ENCODE measurements at regions not wholly inside any gene's neighbourhood (a gene's known extent, or its start where the extent isn't known, plus 50 kb on each side); places are given as distances from the start of the nearest gene placed in this dataset.

GRCh38 chr7:85664341-85664740, 477.5 kb upstream of the SEMA3D start:
- Histone ChIP-seq H2BK15ac (ENCODE audit: low read length) (no peak overlapping the region), H3K79me1 (ENCODE audit: low read depth, low read length) (no peaks in the 10 kb centered on the region), H3K9ac (replicated peaks in 1 of 4; ENCODE audit: extremely low read depth in 1 of 4, low read depth in 3 of 4, low read length in 3 of 4) (no peak overlapping the region), H3K18ac (ENCODE audit: extremely low read depth, low read length) (no peak overlapping the region), H3K4me3 (ENCODE audit: extremely low read depth in 1 of 4, insufficient read depth in 2 of 4, low read depth in 3 of 4, low read length in 4 of 4) (no peak overlapping the region), H2AFZ (ENCODE audit: low read length) (no peak overlapping the region), H3K23ac (ENCODE audit: insufficient read length) (no peak overlapping the region), H4K5ac (ENCODE audit: insufficient read length, low read depth, low read length) (no peak overlapping the region), H3K27ac (ENCODE audit: low read depth, low read length) (no peak overlapping the region), H3K14ac (ENCODE audit: insufficient read length) (no peak overlapping the region), H2BK12ac (ENCODE audit: low read depth, low read length) (no peak overlapping the region), H2AK5ac (ENCODE audit: low read depth, low read length) (no peak overlapping the region), H2BK5ac (ENCODE audit: low read depth, low read length) (no peak overlapping the region), H3K36me3 (ENCODE audit: control insufficient read depth in 2 of 4, insufficient read depth in 4 of 4, low read length in 3 of 4) (no peaks in the 10 kb centered on the region), H2BK20ac (ENCODE audit: low read length) (no peak overlapping the region), H2BK120ac (replicated peaks; ENCODE audit: low read depth, low read length) (no peak overlapping the region), H4K20me1 (replicated peaks in 1 of 2; ENCODE audit: control insufficient read depth in 1 of 2, insufficient read depth in 2 of 2, low read length in 2 of 2) (no peaks in the 10 kb centered on the region), H4K91ac (replicated peaks; ENCODE audit: insufficient read length, low read length) (no peak overlapping the region), H3K56ac (replicated peaks; ENCODE audit: insufficient read length, low read depth, low read length) (no peak overlapping the region), H3K23me2 (ENCODE audit: low read depth, low read length) (no peaks in the 10 kb centered on the region), H3K4me1 (replicated peaks in 1 of 4; ENCODE audit: control insufficient read depth in 3 of 4, insufficient read depth in 4 of 4, low read length in 3 of 4) (no peaks in the 10 kb centered on the region), H3K4me2 (ENCODE audit: insufficient read depth in 1 of 2, low read depth in 2 of 2, low read length in 2 of 2) (no peak overlapping the region), H3K79me2 (ENCODE audit: control insufficient read depth in 1 of 2, insufficient read depth in 2 of 2, low read length in 2 of 2) (no peaks in the 10 kb centered on the region), H4K8ac (ENCODE audit: extremely low read depth, insufficient read depth, low read length) (no peak overlapping the region), H3K4ac (replicated peaks; ENCODE audit: insufficient read length, low read depth, low read length) (no peak overlapping the region), H3K9me3 (ENCODE audit: insufficient read depth in 2 of 2, low read depth in 1 of 2, low read length in 1 of 2) (no peaks in the 10 kb centered on the region), H3K27me3 (replicated peaks in 1 of 4; ENCODE audit: control insufficient read depth in 3 of 4, extremely low read depth in 1 of 4, insufficient read depth in 3 of 4, low read length in 3 of 4) (no peaks in the 10 kb centered on the region)
- no peak for DNase-seq (ENCODE audit: low read depth in 1 of 2, low spot score in 2 of 2)
- POLR2A ChIA-PET (ENCODE audit: partially characterized antibody), result no interaction called here
- WGBS, 2 experiments (ENCODE audit: extremely low coverage in 1 of 2, insufficient coverage in 1 of 2, insufficient read length in 1 of 2, insufficient replicate concordance in 2 of 2, low coverage in 1 of 2, low lambda C conversion rate in 2 of 2, missing lambda C conversion rate in 1 of 2), result 100% methylated on average over 2 of the region's 2 CpGs; no CpG with 5 or more reads in 1 of the 2 experiments
- no peak for FAIRE-seq
- no peak for TF ChIP-seq EP300 (IDR thresholded peaks at IDR 0.05; ENCODE audit: borderline replicate concordance in 1 of 2, low read depth in 2 of 2, low read length in 2 of 2)
- TF ChIP-seq TBP (IDR thresholded peaks at IDR 0.05; ENCODE audit: low read depth, low read length), result no peak
- no peak for TF ChIP-seq CBX5 (IDR thresholded peaks at IDR 0.05; ENCODE audit: low read depth, low read length)
- no peak for TF ChIP-seq HDAC6 (IDR thresholded peaks at IDR 0.05; ENCODE audit: low read depth, low read length)
- TF ChIP-seq EGR1 (IDR thresholded peaks at IDR 0.05; ENCODE audit: borderline replicate concordance, low read depth, low read length), result no peak
- TF ChIP-seq SP1 (IDR thresholded peaks at IDR 0.05; ENCODE audit: low read depth, low read length), result no peak
- no peak for TF ChIP-seq JUN (IDR thresholded peaks at IDR 0.05; ENCODE audit: low read depth, low read length)
- no peak for TF ChIP-seq CHD1 (IDR thresholded peaks at IDR 0.05; ENCODE audit: low read depth, low read length)
- TF ChIP-seq HDAC2 (IDR thresholded peaks at IDR 0.05; ENCODE audit: borderline replicate concordance in 1 of 2, low read depth in 2 of 2, low read length in 2 of 2), result no peak
- TF ChIP-seq CTCF (IDR thresholded peaks at IDR 0.05; ENCODE audit: control extremely low read depth in 1 of 3, insufficient read depth in 1 of 3, low read depth in 1 of 3, low read length in 3 of 3), result no peak
- CTCF ChIA-PET (ENCODE audit: partially characterized antibody), result no interaction called here

Data from H1 (cell line).